ENCODE measurements at regions not wholly inside any gene's neighbourhood (a gene's known extent, or its start where the extent isn't known, plus 50 kb on each side); places are given as distances from the start of the nearest gene placed in this dataset.

- TF ChIP-seq POLR2A (IDR thresholded peaks at IDR 0.05; ENCODE audit: low read depth, low read length) (no peak), SPI1 (IDR thresholded peaks at IDR 0.05; ENCODE audit: low read depth, low read length) (no peak)
These were observed 448.4 kb upstream of the CDH11 start for GRCh38 chr16:65570261-65570660.
